OCI-LY3 (cell line): ENCODE measurements at regions not wholly inside any gene's neighbourhood (a gene's known extent, or its start where the extent isn't known, plus 50 kb on each side); places are given as distances from the start of the nearest gene placed in this dataset.

Experiments
- H2AFZ ChIP-seq: fragments of 200-600, 300-600 bp; shearing (Covaris generic); 2 replicates; pipeline ENCODE4 v1.6.0; 2014; ENCODE audit warnings: antibody characterized with exemption, low read depth, low read length
- H3K27ac ChIP-seq: fragments of 200-600, 300-600 bp; sonication (generic); 2 replicates; pipeline ENCODE4 v1.5.1; 2014; ENCODE audit warnings: mild to moderate bottlenecking, low read length, moderate library complexity, mixed read lengths
- H3K27me3 ChIP-seq: fragments of 200-600, 300-600 bp; sonication (generic); 2 replicates; pipeline ENCODE4 v1.6.1; 2014; ENCODE audit warnings: low read depth, low read length, mixed read lengths
- H3K36me3 ChIP-seq: fragments of 200-600, 300-600 bp; sonication (generic); replicated peaks from 2 replicates; pipeline ENCODE3; 2014; ENCODE audit warnings: low read depth, low read length, mixed read lengths
- H3K4me1 ChIP-seq: fragments of 300-600, 200-600 bp; sonication (generic); 2 replicates; pipeline ENCODE4 v1.6.1; 2014; ENCODE audit warnings: low read length, mixed read lengths
- H3K4me2 ChIP-seq: fragments of 200-600, 300-600 bp; sonication (generic); 2 replicates; pipeline ENCODE4 v1.6.1; 2014; ENCODE audit warnings: low read length, mixed read lengths
- H3K4me3 ChIP-seq: fragments of 300-600, 200-600 bp; sonication (generic); 2 replicates; pipeline ENCODE4 v1.5.1; 2014; ENCODE audit warnings: antibody characterized with exemption, mild to moderate bottlenecking, low read length, moderate library complexity
- H3K79me2 ChIP-seq: fragments of 300-600, 200-600 bp; shearing (Covaris generic); 2 replicates; pipeline ENCODE4 v1.6.1; 2014; ENCODE audit warnings: mild to moderate bottlenecking, low read length, mixed read lengths
- H3K9ac ChIP-seq: fragments of 300-600, 200-600 bp; shearing (Covaris generic); 2 replicates; pipeline ENCODE4 v1.6.0; 2014; ENCODE audit warnings: mild to moderate bottlenecking, low read length, moderate library complexity
- H3K9me3 ChIP-seq: fragments of 200-600, 300-600 bp; shearing (Covaris generic); 2 replicates; pipeline ENCODE4 v1.6.1; 2014; ENCODE audit warnings: low read length, mixed read lengths; ENCODE audit not compliant: insufficient read depth
- H4K20me1 ChIP-seq: fragments of 200-600, 300-600 bp; sonication (generic); 2 replicates; pipeline ENCODE4 v1.6.1; 2016; ENCODE audit warnings: low read length, mixed read lengths; ENCODE audit not compliant: insufficient read depth
- EZH2phosphoT487 ChIP-seq: fragments of 200-600 bp; shearing (Covaris generic); IDR thresholded peaks from 2 replicates; pipeline ENCODE4 v1.6.1; 2018; ENCODE audit warnings: antibody characterized with exemption, mixed run types, low read depth
- TF ChIP-seq, protein P1 (sequence below): fragments of 200-600, 300-600 bp; sonication (generic); IDR thresholded peaks from 2 replicates; pipeline ENCODE4 v1.5.1; 2014; ENCODE audit warnings: antibody characterized with exemption, low read length, low read depth

DNA sequence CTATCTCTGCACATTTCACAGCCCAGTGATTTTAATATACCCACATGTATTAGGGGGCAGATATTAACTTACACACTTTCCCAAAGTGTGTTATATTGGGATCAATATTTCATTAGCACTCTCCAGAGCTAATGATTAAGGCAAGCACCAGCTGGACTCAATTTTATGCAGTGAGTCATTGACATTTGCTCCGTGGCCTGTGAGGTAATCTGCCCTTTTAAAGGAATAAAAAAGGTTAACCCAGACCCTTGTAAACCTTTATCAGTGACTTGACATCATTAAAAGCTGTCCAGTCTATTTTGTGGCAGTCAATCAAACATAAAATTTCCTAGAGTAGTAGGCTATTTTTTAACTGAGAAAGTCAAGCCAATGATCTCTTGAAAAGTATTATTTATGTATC, 1870.4 kb upstream of the CELF4 start:
- TF ChIP-seq EZH2phosphoT487 = no peak
- TF ChIP-seq, protein P1, sequence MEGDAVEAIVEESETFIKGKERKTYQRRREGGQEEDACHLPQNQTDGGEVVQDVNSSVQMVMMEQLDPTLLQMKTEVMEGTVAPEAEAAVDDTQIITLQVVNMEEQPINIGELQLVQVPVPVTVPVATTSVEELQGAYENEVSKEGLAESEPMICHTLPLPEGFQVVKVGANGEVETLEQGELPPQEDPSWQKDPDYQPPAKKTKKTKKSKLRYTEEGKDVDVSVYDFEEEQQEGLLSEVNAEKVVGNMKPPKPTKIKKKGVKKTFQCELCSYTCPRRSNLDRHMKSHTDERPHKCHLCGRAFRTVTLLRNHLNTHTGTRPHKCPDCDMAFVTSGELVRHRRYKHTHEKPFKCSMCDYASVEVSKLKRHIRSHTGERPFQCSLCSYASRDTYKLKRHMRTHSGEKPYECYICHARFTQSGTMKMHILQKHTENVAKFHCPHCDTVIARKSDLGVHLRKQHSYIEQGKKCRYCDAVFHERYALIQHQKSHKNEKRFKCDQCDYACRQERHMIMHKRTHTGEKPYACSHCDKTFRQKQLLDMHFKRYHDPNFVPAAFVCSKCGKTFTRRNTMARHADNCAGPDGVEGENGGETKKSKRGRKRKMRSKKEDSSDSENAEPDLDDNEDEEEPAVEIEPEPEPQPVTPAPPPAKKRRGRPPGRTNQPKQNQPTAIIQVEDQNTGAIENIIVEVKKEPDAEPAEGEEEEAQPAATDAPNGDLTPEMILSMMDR = no peak
- no peak overlapping the region for H3K4me2 ChIP-seq
- no peaks in the 10 kb centered on the region for H3K36me3 ChIP-seq
- H2AFZ ChIP-seq = no peak overlapping the region
- no peak overlapping the region for H3K4me3 ChIP-seq
- H3K27ac ChIP-seq = no peak overlapping the region
- H3K27me3 ChIP-seq = no peaks in the 10 kb centered on the region
- H3K79me2 ChIP-seq = no peaks in the 10 kb centered on the region
- H3K9ac ChIP-seq = no peak overlapping the region
- H3K4me1 ChIP-seq = peaks cover 7% of the 10 kb centered on the region
- no peaks in the 10 kb centered on the region for H4K20me1 ChIP-seq
- 0 out of 2 replicates have a peak, but pooled peaks cover 7% of the 10 kb centered on the region for H3K9me3 ChIP-seq

DNA sequence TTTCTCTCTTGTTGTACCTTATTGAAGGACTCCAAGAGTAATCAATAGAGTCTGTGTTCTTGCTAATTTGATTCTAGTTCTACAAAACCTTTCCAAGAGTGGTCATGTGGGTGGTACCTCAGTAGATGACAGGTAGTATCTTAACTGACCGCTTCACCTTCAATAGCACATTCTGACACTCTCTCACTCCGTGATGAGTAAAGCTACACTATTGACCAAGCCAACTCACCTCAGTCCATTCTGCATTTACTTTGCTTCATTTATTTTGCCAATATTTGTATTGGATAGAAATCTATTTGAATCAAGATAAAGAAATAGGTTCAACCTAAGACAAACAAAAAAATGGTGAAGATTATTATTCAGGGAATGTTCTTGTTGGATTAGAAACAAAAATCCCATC, 1869.6 kb upstream of the CELF4 start:
- TF ChIP-seq, protein P1 = no peak
- no peak for TF ChIP-seq EZH2phosphoT487
- Histone ChIP-seq H3K79me2 (no peaks in the 10 kb centered on the region), H3K27ac (no peak overlapping the region), H3K9me3 (0 out of 2 replicates have a peak, but pooled peaks cover 7% of the 10 kb centered on the region), H3K4me3 (no peak overlapping the region), H3K9ac (no peak overlapping the region), H3K27me3 (no peaks in the 10 kb centered on the region), H3K36me3 (no peaks in the 10 kb centered on the region), H3K4me2 (no peak overlapping the region), H2AFZ (no peak overlapping the region), H4K20me1 (no peaks in the 10 kb centered on the region), H3K4me1 (peaks cover 7% of the 10 kb centered on the region)

DNA sequence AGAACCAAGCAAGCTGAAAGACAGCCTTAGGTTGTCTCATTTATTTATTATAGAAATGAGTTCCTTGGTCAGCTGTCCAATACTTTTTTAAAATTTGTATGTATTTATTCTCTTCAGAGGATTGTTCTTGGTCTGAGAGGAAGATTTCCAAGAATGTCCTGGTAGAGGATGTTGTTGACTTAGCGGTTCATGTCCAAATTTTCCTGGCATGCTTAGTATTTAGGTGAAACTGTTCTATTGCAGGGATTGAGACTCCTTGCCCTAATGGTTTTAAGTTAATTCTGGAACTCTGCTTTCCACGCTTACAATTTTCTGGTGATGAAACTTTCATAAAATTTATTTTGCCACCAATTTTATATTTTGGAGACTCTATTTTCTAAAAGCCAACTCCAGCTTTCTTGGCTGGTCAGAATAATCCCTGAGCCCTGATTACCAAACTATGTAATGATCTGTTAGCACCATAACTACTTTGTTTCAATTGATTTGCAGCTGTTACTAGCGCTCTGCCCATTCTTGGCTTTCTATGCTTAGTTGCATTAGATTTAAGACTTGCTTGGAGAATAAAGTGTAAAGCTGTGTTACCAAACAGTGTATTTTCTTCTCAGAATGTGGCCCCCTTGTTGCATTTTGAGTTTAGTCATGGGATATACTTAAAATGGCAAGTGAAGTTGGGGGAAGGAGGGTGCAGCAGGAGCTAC, 1868.8 kb upstream of the CELF4 start:
- Histone ChIP-seq H3K27me3 (no peaks in the 10 kb centered on the region), H3K4me2 (no peak overlapping the region), H3K9ac (no peak overlapping the region), H3K4me3 (no peak overlapping the region), H3K4me1 (peaks cover 7% of the 10 kb centered on the region), H3K9me3 (0 out of 2 replicates have a peak, but pooled peaks cover 7% of the 10 kb centered on the region), H3K79me2 (no peaks in the 10 kb centered on the region), H3K36me3 (no peaks in the 10 kb centered on the region), H4K20me1 (no peaks in the 10 kb centered on the region), H3K27ac (no peak overlapping the region), H2AFZ (no peak overlapping the region)
- TF ChIP-seq, protein P1 = no peak
- TF ChIP-seq EZH2phosphoT487 = no peak

DNA sequence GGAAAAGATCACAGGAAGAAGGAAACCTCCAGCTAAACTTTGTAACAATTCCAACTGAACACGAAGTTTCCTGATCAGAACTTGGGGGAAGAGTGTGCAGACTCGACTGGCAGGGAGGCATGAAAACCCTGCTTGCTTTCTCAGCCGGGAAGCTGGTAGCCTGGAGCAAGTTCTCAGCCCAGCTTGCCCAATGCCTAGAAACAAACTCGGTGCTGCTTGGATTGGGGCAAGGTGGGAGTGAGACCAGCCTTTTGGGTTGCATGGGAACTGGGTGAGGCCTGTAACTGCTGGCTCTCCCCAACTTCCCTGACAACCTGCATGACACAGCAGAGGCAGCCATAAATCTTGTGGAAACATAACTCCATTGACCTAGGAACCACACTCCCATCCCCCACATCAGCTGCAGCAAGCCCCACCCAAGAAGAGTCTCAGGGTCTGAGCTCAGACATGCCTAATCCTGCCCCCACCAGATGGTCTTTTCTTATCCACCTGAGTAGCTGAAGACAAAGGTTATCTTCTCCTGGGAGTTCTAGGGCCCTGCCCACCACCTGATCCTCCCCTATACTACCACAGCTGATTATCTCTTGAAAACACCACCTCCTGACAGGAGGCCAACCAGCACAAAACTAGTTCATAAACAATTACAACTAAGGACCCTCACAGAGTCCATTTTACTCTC, 1859.7 kb upstream of the CELF4 start:
- no peaks in the 10 kb centered on the region for H3K27me3 ChIP-seq
- peaks cover 6% of the 10 kb centered on the region for H3K4me1 ChIP-seq
- no peaks in the 10 kb centered on the region for H3K79me2 ChIP-seq
- no peak overlapping the region for H2AFZ ChIP-seq
- no peaks in the 10 kb centered on the region for H4K20me1 ChIP-seq
- no peaks in the 10 kb centered on the region for H3K36me3 ChIP-seq
- no peak overlapping the region for H3K4me2 ChIP-seq
- TF ChIP-seq EZH2phosphoT487 = no peak
- TF ChIP-seq, protein P1 = no peak
- no peak overlapping the region for H3K9ac ChIP-seq
- H3K4me3 ChIP-seq = no peak overlapping the region
- no peak overlapping the region for H3K27ac ChIP-seq
- H3K9me3 ChIP-seq = peaks cover 3% of the 10 kb centered on the region; the same call in 1 of the 2 replicates
